ENCODE measurements at regions not wholly inside any gene's neighbourhood (a gene's known extent, or its start where the extent isn't known, plus 50 kb on each side); places are given as distances from the start of the nearest gene placed in this dataset.

- TF ChIP-seq CTCF (conservative IDR thresholded peaks at IDR 0.05; ENCODE audit: low read depth, low read length) (no peak), EZH2 (IDR thresholded peaks at IDR 0.05; ENCODE audit: low read length, unreplicated experiment) (no peak), EZH2phosphoT487 (IDR thresholded peaks at IDR 0.05; ENCODE audit: borderline replicate concordance, low read length) (no peak)
Observed at GRCh38 chr4:53959343-53960120, 104.9 kb downstream of the CHIC2 start.
